Fibroblast of lung (primary cell): ENCODE measurements at regions not wholly inside any gene's neighbourhood (a gene's known extent, or its start where the extent isn't known, plus 50 kb on each side); places are given as distances from the start of the nearest gene placed in this dataset.

Experiments used
- DNase-seq, 2 donors: peaks; one replicate each; pipeline versions ENCODE4 v3.0.0 to v3.0.0-alpha.2; 2010; ENCODE audit warnings: low read depth in 2 of 2
- H2AFZ ChIP-seq: 2 replicates; pipeline ENCODE4 v1.5.1; 2012; ENCODE audit warnings: low read length, control low read depth, inconsistent platforms
- H3K27ac ChIP-seq: 2 replicates; pipeline ENCODE4 v1.5.1; 2011; ENCODE audit warnings: low read length, control low read depth; ENCODE audit not compliant: insufficient read depth
- H3K27me3 ChIP-seq: 2 replicates; pipeline ENCODE4 v1.5.1; 2011; ENCODE audit warnings: mild to moderate bottlenecking, low read length; ENCODE audit not compliant: control insufficient read depth, insufficient read depth
- H3K36me3 ChIP-seq: 2 replicates; pipeline ENCODE4 v1.5.1; 2011; ENCODE audit warnings: low read length; ENCODE audit not compliant: control insufficient read depth, insufficient read depth
- H3K4me1 ChIP-seq: 2 replicates; pipeline ENCODE4 v1.5.1; 2011; ENCODE audit warnings: low read length; ENCODE audit not compliant: control insufficient read depth, insufficient read depth; ENCODE audit errors: extremely low read depth
- H3K4me2 ChIP-seq: 2 replicates; pipeline ENCODE4 v1.5.1; 2011; ENCODE audit warnings: low read length, control low read depth; ENCODE audit not compliant: insufficient read depth; ENCODE audit errors: extremely low read depth
- H3K4me3 ChIP-seq, 4 experiments: fragments of 200-600 bp in 1 of 4; sonication (generic) in 1 of 4; replicated peaks in 1 of 4; 2 replicates each; pipeline ENCODE4 v1.5.1; 2011 to 2016; ENCODE audit warnings: low read length in 4 of 4, low read depth in 3 of 4, mild to moderate bottlenecking in 3 of 4, control low read depth in 2 of 4, inconsistent platforms in 1 of 4, mixed read lengths in 1 of 4; ENCODE audit not compliant: insufficient read depth in 1 of 4; ENCODE audit errors: control extremely low read depth in 1 of 4
- H3K79me2 ChIP-seq: 2 replicates; pipeline ENCODE4 v1.5.1; 2012; ENCODE audit warnings: mild to moderate bottlenecking, low read length, inconsistent platforms; ENCODE audit not compliant: control insufficient read depth, insufficient read depth
- H3K9ac ChIP-seq: 2 replicates; pipeline ENCODE4 v1.5.1; 2011; ENCODE audit warnings: mild to moderate bottlenecking, low read length, control low read depth; ENCODE audit not compliant: insufficient read depth
- H3K9me3 ChIP-seq: 2 replicates; pipeline ENCODE4 v1.5.1; 2012; ENCODE audit warnings: low read depth, low read length; ENCODE audit not compliant: control insufficient read depth, insufficient read depth
- H4K20me1 ChIP-seq: 2 replicates; pipeline ENCODE4 v1.5.1; 2011; ENCODE audit warnings: low read length; ENCODE audit not compliant: control insufficient read depth, insufficient read depth; ENCODE audit errors: extremely low read depth
- CTCF ChIP-seq, 2 donors: IDR thresholded peaks in 1 of 2; conservative IDR thresholded peaks in 1 of 2; 1 replicate in 1 of 2; 2 replicates in 1 of 2; pipeline ENCODE4 v1.5.1; 2011 to 2012; ENCODE audit warnings: low read length in 2 of 2, control low read depth in 1 of 2, inconsistent platforms in 1 of 2, low read depth in 1 of 2, mild to moderate bottlenecking in 1 of 2
- EZH2 ChIP-seq: IDR thresholded peaks from 2 replicates; pipeline ENCODE4 v1.5.1; 2012; ENCODE audit warnings: low read length, control low read depth, mild to moderate bottlenecking; ENCODE audit errors: missing control alignments

GRCh38 chr3:59266551-59266950 is 216.7 kb upstream of the CFAP20DC start:
- Histone ChIP-seq H3K9ac (no peak overlapping the region), H3K27me3 (no peaks in the 10 kb centered on the region), H3K4me1 (no peaks in the 10 kb centered on the region), H3K27ac (no peak overlapping the region), H4K20me1 (no peaks in the 10 kb centered on the region), H3K4me2 (no peak overlapping the region), H2AFZ (no peak overlapping the region), H3K4me3 (no peak overlapping the region), H3K9me3 (no peaks in the 10 kb centered on the region), H3K36me3 (no peaks in the 10 kb centered on the region), H3K79me2 (no peaks in the 10 kb centered on the region)
- peak in 1 of 2 donors; percentile 59 for DNase-seq
- TF ChIP-seq EZH2, result no peak
- no peak for TF ChIP-seq CTCF (conservative IDR thresholded peaks at IDR 0.05 in 1 of 2, IDR thresholded peaks at IDR 0.05 in 1 of 2; ENCODE audit: low read depth in 1 of 2, low read length in 2 of 2)

GRCh38 chr3:59265566-59265965 is 215.7 kb upstream of the CFAP20DC start:
- H3K4me1 ChIP-seq, result no peaks in the 10 kb centered on the region
- no peak for DNase-seq
- H3K27ac ChIP-seq, result no peak overlapping the region
- H3K27me3 ChIP-seq, result no peaks in the 10 kb centered on the region
- H3K9ac ChIP-seq, result no peak overlapping the region
- H2AFZ ChIP-seq, result no peak overlapping the region
- no peaks in the 10 kb centered on the region for H4K20me1 ChIP-seq
- H3K36me3 ChIP-seq, result no peaks in the 10 kb centered on the region
- no peak overlapping the region for H3K4me2 ChIP-seq
- TF ChIP-seq CTCF (conservative IDR thresholded peaks at IDR 0.05 in 1 of 2, IDR thresholded peaks at IDR 0.05 in 1 of 2; ENCODE audit: low read depth in 1 of 2, low read length in 2 of 2), result no peak
- no peak for TF ChIP-seq EZH2
- H3K9me3 ChIP-seq, result no peaks in the 10 kb centered on the region
- no peak overlapping the region for H3K4me3 ChIP-seq
- H3K79me2 ChIP-seq, result no peaks in the 10 kb centered on the region

- Histone ChIP-seq H3K27me3 (no peaks in the 10 kb centered on the region), H3K79me2 (no peaks in the 10 kb centered on the region), H3K4me1 (no peaks in the 10 kb centered on the region), H3K4me2 (no peak overlapping the region), H3K27ac (no peak overlapping the region), H2AFZ (no peak overlapping the region), H4K20me1 (no peaks in the 10 kb centered on the region), H3K4me3 (no peak overlapping the region), H3K9ac (no peak overlapping the region), H3K9me3 (no peaks in the 10 kb centered on the region), H3K36me3 (no peaks in the 10 kb centered on the region)
- no peak for TF ChIP-seq EZH2
- no peak for TF ChIP-seq CTCF (conservative IDR thresholded peaks at IDR 0.05 in 1 of 2, IDR thresholded peaks at IDR 0.05 in 1 of 2; ENCODE audit: low read depth in 1 of 2, low read length in 2 of 2)
- DNase-seq, result no peak
Observed at GRCh38 chr3:59264366-59264765, 214.5 kb upstream of the CFAP20DC start.
